ENCODE measurements at regions not wholly inside any gene's neighbourhood (a gene's known extent, or its start where the extent isn't known, plus 50 kb on each side); places are given as distances from the start of the nearest gene placed in this dataset.

- H3K4me1 ChIP-seq (ENCODE audit: control insufficient read depth in 5 of 5, insufficient read depth in 5 of 5, low read length in 5 of 5): no peaks in the 10 kb centered on the region
These were observed 1599.9 kb upstream of the LRRTM3 start for GRCh38 chr10:65325913-65326312.

GRCh38 chr10:65328486-65328885 lies 1597.3 kb upstream of the LRRTM3 start:
- H3K27ac ChIP-seq (ENCODE audit: low read depth, low read length): no peak overlapping the region
- no peak overlapping the region for H3K9ac ChIP-seq (ENCODE audit: low read length in 5 of 5)
- H3K4me3 ChIP-seq (ENCODE audit: low read depth in 1 of 5, low read length in 5 of 5): no peak overlapping the region
- H3K4me1 ChIP-seq (ENCODE audit: control insufficient read depth in 5 of 5, insufficient read depth in 5 of 5, low read length in 5 of 5): no peaks in the 10 kb centered on the region
- no peaks in the 10 kb centered on the region for H3K9me3 ChIP-seq (ENCODE audit: control insufficient read depth in 5 of 5, low read length in 5 of 5)
- H3K36me3 ChIP-seq (ENCODE audit: control insufficient read depth in 5 of 5, insufficient read depth in 5 of 5, low read length in 5 of 5): no peaks in the 10 kb centered on the region
- H3K27me3 ChIP-seq (ENCODE audit: control insufficient read depth in 5 of 5, insufficient read depth in 4 of 5, low read length in 5 of 5): no peaks in the 10 kb centered on the region

More at GRCh38 chr10:65325913-65326312, 1599.9 kb upstream of the LRRTM3 start:
- no peaks in the 10 kb centered on the region for H3K36me3 ChIP-seq (ENCODE audit: control insufficient read depth in 5 of 5, insufficient read depth in 5 of 5, low read length in 5 of 5)
- no peak overlapping the region for H3K4me3 ChIP-seq (ENCODE audit: low read depth in 1 of 5, low read length in 5 of 5)
- H3K27me3 ChIP-seq (ENCODE audit: control insufficient read depth in 5 of 5, insufficient read depth in 4 of 5, low read length in 5 of 5): no peaks in the 10 kb centered on the region
- no peak overlapping the region for H3K9ac ChIP-seq (ENCODE audit: low read length in 5 of 5)
- no peak overlapping the region for H3K27ac ChIP-seq (ENCODE audit: low read depth, low read length)
- no peaks in the 10 kb centered on the region for H3K9me3 ChIP-seq (ENCODE audit: control insufficient read depth in 5 of 5, low read length in 5 of 5)

GRCh38 chr10:65335311-65335710 lies 1590.5 kb upstream of the LRRTM3 start:
- Histone ChIP-seq H3K4me3 (ENCODE audit: low read depth in 1 of 5, low read length in 5 of 5) (no peak overlapping the region), H3K36me3 (ENCODE audit: control insufficient read depth in 5 of 5, insufficient read depth in 5 of 5, low read length in 5 of 5) (no peaks in the 10 kb centered on the region), H3K27me3 (ENCODE audit: control insufficient read depth in 5 of 5, insufficient read depth in 4 of 5, low read length in 5 of 5) (no peaks in the 10 kb centered on the region), H3K27ac (ENCODE audit: low read depth, low read length) (no peak overlapping the region), H3K9me3 (ENCODE audit: control insufficient read depth in 5 of 5, low read length in 5 of 5) (no peaks in the 10 kb centered on the region), H3K9ac (ENCODE audit: low read length in 5 of 5) (no peak overlapping the region), H3K4me1 (ENCODE audit: control insufficient read depth in 5 of 5, insufficient read depth in 5 of 5, low read length in 5 of 5) (peaks cover 0 to 5% (median 0%) of the 10 kb centered on the region in 5 donors)

DNA sequence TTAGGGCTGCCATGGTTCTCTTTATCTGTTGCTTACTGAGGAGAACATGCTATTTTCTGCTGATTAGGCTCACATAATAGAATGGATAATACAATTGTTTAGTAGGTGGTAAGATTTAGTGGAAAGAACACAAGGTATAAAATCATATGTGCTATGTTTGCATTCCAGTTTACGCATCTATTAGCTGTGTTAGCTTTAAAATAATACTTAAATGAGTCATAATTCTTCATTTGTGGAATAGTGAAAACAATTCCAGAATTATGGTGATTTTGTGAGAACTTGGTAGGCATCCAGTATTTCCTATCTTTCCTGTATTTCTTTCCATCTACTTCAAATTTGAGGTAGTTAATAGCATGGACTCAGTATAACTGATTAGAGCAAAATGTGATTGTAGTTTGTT lies 1585.5 kb upstream of the LRRTM3 start:
- Histone ChIP-seq H3K4me3 (ENCODE audit: low read depth in 1 of 5, low read length in 5 of 5) (no peak overlapping the region), H3K36me3 (ENCODE audit: control insufficient read depth in 5 of 5, insufficient read depth in 5 of 5, low read length in 5 of 5) (no peaks in the 10 kb centered on the region), H3K9ac (ENCODE audit: low read length in 5 of 5) (no peak overlapping the region), H3K9me3 (ENCODE audit: control insufficient read depth in 5 of 5, low read length in 5 of 5) (no peaks in the 10 kb centered on the region), H3K4me1 (ENCODE audit: control insufficient read depth in 5 of 5, insufficient read depth in 5 of 5, low read length in 5 of 5) (peaks cover 3 to 21% (median 10%) of the 10 kb centered on the region in 5 donors), H3K27ac (ENCODE audit: low read depth, low read length) (no peak overlapping the region), H3K27me3 (ENCODE audit: control insufficient read depth in 5 of 5, insufficient read depth in 4 of 5, low read length in 5 of 5) (no peaks in the 10 kb centered on the region)

GRCh38 chr10:65341323-65341925 lies 1584.4 kb upstream of the LRRTM3 start:
- no peaks in the 10 kb centered on the region for H3K27me3 ChIP-seq (ENCODE audit: control insufficient read depth in 5 of 5, insufficient read depth in 4 of 5, low read length in 5 of 5)
- H3K4me3 ChIP-seq (ENCODE audit: low read depth in 1 of 5, low read length in 5 of 5): no peak overlapping the region
- H3K4me1 ChIP-seq (ENCODE audit: control insufficient read depth in 5 of 5, insufficient read depth in 5 of 5, low read length in 5 of 5): peaks cover 3 to 21% (median 10%) of the 10 kb centered on the region in 5 donors
- H3K9ac ChIP-seq (ENCODE audit: low read length in 5 of 5): no peak overlapping the region
- no peak overlapping the region for H3K27ac ChIP-seq (ENCODE audit: low read depth, low read length)
- H3K36me3 ChIP-seq (ENCODE audit: control insufficient read depth in 5 of 5, insufficient read depth in 5 of 5, low read length in 5 of 5): no peaks in the 10 kb centered on the region
- no peaks in the 10 kb centered on the region for H3K9me3 ChIP-seq (ENCODE audit: control insufficient read depth in 5 of 5, low read length in 5 of 5)

GRCh38 chr10:65342245-65342644 lies 1583.6 kb upstream of the LRRTM3 start:
- Histone ChIP-seq H3K9me3 (ENCODE audit: control insufficient read depth in 5 of 5, low read length in 5 of 5) (no peaks in the 10 kb centered on the region), H3K4me1 (ENCODE audit: control insufficient read depth in 5 of 5, insufficient read depth in 5 of 5, low read length in 5 of 5) (peaks cover 3 to 21% (median 10%) of the 10 kb centered on the region in 5 donors), H3K36me3 (ENCODE audit: control insufficient read depth in 5 of 5, insufficient read depth in 5 of 5, low read length in 5 of 5) (no peaks in the 10 kb centered on the region), H3K4me3 (ENCODE audit: low read depth in 1 of 5, low read length in 5 of 5) (no peak overlapping the region), H3K9ac (ENCODE audit: low read length in 5 of 5) (no peak overlapping the region), H3K27me3 (ENCODE audit: control insufficient read depth in 5 of 5, insufficient read depth in 4 of 5, low read length in 5 of 5) (no peaks in the 10 kb centered on the region), H3K27ac (ENCODE audit: low read depth, low read length) (no peak overlapping the region)

DNA sequence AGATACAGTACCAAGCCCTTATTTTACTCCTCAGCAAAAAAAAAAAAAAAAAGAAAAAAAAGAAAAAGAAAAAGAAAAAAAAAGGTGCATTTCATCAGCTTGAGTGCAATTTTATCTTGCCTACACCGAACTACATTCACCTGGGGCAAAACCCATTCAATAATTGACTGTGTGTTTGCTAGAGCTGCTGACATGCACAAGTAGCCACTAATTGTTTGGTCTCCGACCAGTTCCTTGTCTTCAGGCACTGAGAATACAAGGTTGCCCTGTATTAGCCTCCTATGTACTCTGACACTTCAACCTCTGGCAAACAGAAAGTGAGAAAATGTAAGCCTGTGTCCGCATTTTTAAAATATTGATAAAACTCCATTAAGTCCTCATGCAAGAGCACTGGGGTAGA lies 1579.4 kb upstream of the LRRTM3 start:
- Histone ChIP-seq H3K27me3 (ENCODE audit: control insufficient read depth in 5 of 5, insufficient read depth in 4 of 5, low read length in 5 of 5) (no peaks in the 10 kb centered on the region), H3K4me1 (ENCODE audit: control insufficient read depth in 5 of 5, insufficient read depth in 5 of 5, low read length in 5 of 5) (peaks cover 0 to 6% (median 3%) of the 10 kb centered on the region in 5 donors), H3K4me3 (ENCODE audit: low read depth in 1 of 5, low read length in 5 of 5) (no peak overlapping the region), H3K9me3 (ENCODE audit: control insufficient read depth in 5 of 5, low read length in 5 of 5) (no peaks in the 10 kb centered on the region), H3K27ac (ENCODE audit: low read depth, low read length) (no peak overlapping the region), H3K36me3 (ENCODE audit: control insufficient read depth in 5 of 5, insufficient read depth in 5 of 5, low read length in 5 of 5) (no peaks in the 10 kb centered on the region), H3K9ac (ENCODE audit: low read length in 5 of 5) (no peak overlapping the region)

DNA sequence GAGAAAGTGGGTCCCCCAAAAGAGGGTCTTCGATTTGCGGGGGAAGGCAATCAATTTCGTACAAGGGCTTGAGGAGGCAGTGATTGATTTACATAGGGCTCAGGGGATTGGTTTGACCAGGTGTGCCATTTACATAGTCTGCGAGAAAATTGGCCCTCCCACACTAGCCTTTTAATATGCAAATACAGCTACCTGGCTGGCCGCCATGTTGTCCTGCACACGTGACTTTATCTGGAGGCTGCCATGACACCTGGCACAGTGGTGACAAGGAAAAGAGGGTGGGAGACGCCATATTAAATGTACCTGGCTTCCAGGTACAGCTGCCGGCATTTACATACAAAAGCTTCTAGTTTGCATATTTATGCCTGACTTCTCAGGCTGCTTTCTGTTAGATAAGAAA lies 1577.2 kb upstream of the LRRTM3 start:
- no peak overlapping the region for H3K27ac ChIP-seq (ENCODE audit: low read depth, low read length)
- H3K9ac ChIP-seq (ENCODE audit: low read length in 5 of 5): no peak overlapping the region
- no peaks in the 10 kb centered on the region for H3K4me1 ChIP-seq (ENCODE audit: control insufficient read depth in 5 of 5, insufficient read depth in 5 of 5, low read length in 5 of 5)
- no peaks in the 10 kb centered on the region for H3K9me3 ChIP-seq (ENCODE audit: control insufficient read depth in 5 of 5, low read length in 5 of 5)
- H3K36me3 ChIP-seq (ENCODE audit: control insufficient read depth in 5 of 5, insufficient read depth in 5 of 5, low read length in 5 of 5): no peaks in the 10 kb centered on the region
- H3K4me3 ChIP-seq (ENCODE audit: low read depth in 1 of 5, low read length in 5 of 5): no peak overlapping the region
- H3K27me3 ChIP-seq (ENCODE audit: control insufficient read depth in 5 of 5, insufficient read depth in 4 of 5, low read length in 5 of 5): no peaks in the 10 kb centered on the region

DNA sequence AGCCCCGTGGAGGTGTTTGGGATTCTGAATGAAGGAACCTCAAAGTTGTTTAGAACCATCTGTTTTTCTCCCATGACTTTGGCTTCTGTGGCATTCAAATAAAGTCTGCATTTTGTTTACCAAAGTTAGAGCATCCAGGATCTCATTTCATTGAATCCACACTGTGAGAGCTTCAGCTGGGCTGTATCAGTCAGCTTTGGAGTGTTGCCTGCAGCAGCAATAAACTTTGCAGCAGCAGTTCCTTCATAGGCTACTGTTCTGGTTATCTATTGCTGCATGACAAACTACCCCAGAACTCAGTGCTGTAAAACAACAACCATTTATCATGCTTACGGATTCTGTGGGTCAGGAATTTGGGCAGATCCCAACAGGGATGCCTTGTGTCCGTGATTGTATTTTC lies 1575.2 kb upstream of the LRRTM3 start:
- Histone ChIP-seq H3K27ac (ENCODE audit: low read depth, low read length) (no peak overlapping the region), H3K9me3 (ENCODE audit: control insufficient read depth in 5 of 5, low read length in 5 of 5) (no peaks in the 10 kb centered on the region), H3K36me3 (ENCODE audit: control insufficient read depth in 5 of 5, insufficient read depth in 5 of 5, low read length in 5 of 5) (no peaks in the 10 kb centered on the region), H3K4me3 (ENCODE audit: low read depth in 1 of 5, low read length in 5 of 5) (no peak overlapping the region), H3K4me1 (ENCODE audit: control insufficient read depth in 5 of 5, insufficient read depth in 5 of 5, low read length in 5 of 5) (no peaks in the 10 kb centered on the region), H3K9ac (ENCODE audit: low read length in 5 of 5) (no peak overlapping the region), H3K27me3 (ENCODE audit: control insufficient read depth in 5 of 5, insufficient read depth in 4 of 5, low read length in 5 of 5) (no peaks in the 10 kb centered on the region)

DNA sequence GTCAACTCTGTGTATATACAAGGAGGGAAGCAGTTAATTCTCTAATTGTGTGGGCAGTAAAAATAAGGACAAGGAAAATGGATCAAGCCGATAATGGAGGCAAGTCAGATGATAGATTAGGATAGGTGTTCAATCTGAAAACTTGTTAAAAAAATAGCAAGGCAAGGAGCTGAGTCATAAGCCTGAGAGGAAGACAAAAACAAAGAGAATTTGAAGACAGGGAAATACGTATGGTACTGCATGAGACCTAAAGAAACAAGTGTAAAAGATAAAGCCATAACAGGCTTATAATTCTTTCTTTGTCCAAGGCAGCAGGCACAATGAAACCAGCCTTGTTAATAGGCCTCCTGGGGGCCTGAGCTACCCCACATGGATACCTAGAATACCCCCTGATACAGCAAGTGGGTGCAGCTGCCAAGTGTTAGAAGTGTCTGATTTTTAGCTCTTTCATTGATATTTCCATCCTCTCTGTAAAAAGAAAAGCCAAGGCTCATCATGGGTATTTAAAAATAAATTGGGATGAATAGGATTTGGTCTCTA lies 1570.6 kb upstream of the LRRTM3 start:
- Histone ChIP-seq H3K27ac (ENCODE audit: low read depth, low read length) (no peak overlapping the region), H3K9me3 (ENCODE audit: control insufficient read depth in 5 of 5, low read length in 5 of 5) (no peaks in the 10 kb centered on the region), H3K9ac (ENCODE audit: low read length in 5 of 5) (no peak overlapping the region), H3K4me3 (ENCODE audit: low read depth in 1 of 5, low read length in 5 of 5) (no peak overlapping the region), H3K4me1 (ENCODE audit: control insufficient read depth in 5 of 5, insufficient read depth in 5 of 5, low read length in 5 of 5) (no peaks in the 10 kb centered on the region), H3K27me3 (ENCODE audit: control insufficient read depth in 5 of 5, insufficient read depth in 4 of 5, low read length in 5 of 5) (no peaks in the 10 kb centered on the region), H3K36me3 (ENCODE audit: control insufficient read depth in 5 of 5, insufficient read depth in 5 of 5, low read length in 5 of 5) (no peaks in the 10 kb centered on the region)
